ENCODE measurements at regions not wholly inside any gene's neighbourhood (a gene's known extent, or its start where the extent isn't known, plus 50 kb on each side); places are given as distances from the start of the nearest gene placed in this dataset.
A peak's percentile ranks its signal among the peaks of the same experiment; 100 is the strongest.

DNA sequence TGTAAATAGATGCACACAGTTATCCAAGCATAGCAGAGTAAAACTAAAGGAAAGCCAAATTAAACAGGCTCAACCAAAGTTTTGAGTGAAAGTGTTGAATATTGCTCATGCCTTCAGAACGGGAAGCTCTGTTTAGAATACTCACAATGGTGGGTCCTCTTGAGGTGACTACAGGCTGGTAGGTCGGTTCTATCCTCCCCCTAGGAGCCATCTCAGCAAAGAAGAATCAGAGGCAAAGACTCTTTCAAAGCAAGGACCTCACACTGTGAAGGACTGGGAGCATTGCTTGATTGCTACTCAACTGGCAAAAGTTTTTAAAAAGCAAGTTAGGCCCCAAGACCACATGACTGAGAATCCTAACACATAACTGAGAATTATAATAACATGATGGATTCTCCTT, 88.4 kb upstream of the JAG1 start:
- Histone ChIP-seq H3K23me2 (ENCODE audit: low read depth, low read length) (no peaks in the 10 kb centered on the region; the same call in 1 of the 2 replicates), H3K4ac (replicated peaks; ENCODE audit: insufficient read length, low read depth, low read length) (no peak overlapping the region), H2BK5ac (ENCODE audit: low read depth, low read length) (no peak overlapping the region), H2BK12ac (ENCODE audit: low read depth, low read length) (no peak overlapping the region), H3K4me1 (replicated peaks in 1 of 4; ENCODE audit: control insufficient read depth in 3 of 4, insufficient read depth in 4 of 4, low read length in 3 of 4) (peaks cover 0 to 4% (median 0%) of the 10 kb centered on the region in 4 experiments; a peak in 3 of 7 replicates), H3K27ac (ENCODE audit: low read depth, low read length) (no peak overlapping the region), H3K27me3 (replicated peaks in 1 of 4; ENCODE audit: control insufficient read depth in 3 of 4, extremely low read depth in 1 of 4, insufficient read depth in 3 of 4, low read length in 3 of 4) (no peaks in the 10 kb centered on the region), H3K56ac (replicated peaks; ENCODE audit: insufficient read length, low read depth, low read length) (no peak overlapping the region), H3K9ac (replicated peaks in 1 of 4; ENCODE audit: extremely low read depth in 1 of 4, low read depth in 3 of 4, low read length in 3 of 4) (no peak overlapping the region), H3K9me3 (ENCODE audit: insufficient read depth in 2 of 2, low read depth in 1 of 2, low read length in 1 of 2) (no peaks in the 10 kb centered on the region), H2AK5ac (ENCODE audit: low read depth, low read length) (no peak overlapping the region), H3K79me2 (ENCODE audit: control insufficient read depth in 1 of 2, insufficient read depth in 2 of 2, low read length in 2 of 2) (no peaks in the 10 kb centered on the region), H2BK120ac (replicated peaks; ENCODE audit: low read depth, low read length) (no peak overlapping the region), H4K91ac (replicated peaks; ENCODE audit: insufficient read length, low read length) (no peak overlapping the region), H3K36me3 (ENCODE audit: control insufficient read depth in 2 of 4, insufficient read depth in 4 of 4, low read length in 3 of 4) (no peaks in the 10 kb centered on the region), H4K5ac (ENCODE audit: insufficient read length, low read depth, low read length) (no peak overlapping the region), H3K4me3 (ENCODE audit: extremely low read depth in 1 of 4, insufficient read depth in 2 of 4, low read depth in 3 of 4, low read length in 4 of 4) (no peak overlapping the region), H3K23ac (ENCODE audit: insufficient read length) (no peak overlapping the region), H3K79me1 (ENCODE audit: low read depth, low read length) (no peaks in the 10 kb centered on the region), H4K8ac (ENCODE audit: extremely low read depth, insufficient read depth, low read length) (no peak overlapping the region), H2BK20ac (ENCODE audit: low read length) (no peak overlapping the region), H3K18ac (ENCODE audit: extremely low read depth, low read length) (no peak overlapping the region), H2AFZ (ENCODE audit: low read length) (no peak overlapping the region; the same call in 1 of the 2 replicates), H3K4me2 (ENCODE audit: insufficient read depth in 1 of 2, low read depth in 2 of 2, low read length in 2 of 2) (no peak overlapping the region), H4K20me1 (replicated peaks in 1 of 2; ENCODE audit: control insufficient read depth in 1 of 2, insufficient read depth in 2 of 2, low read length in 2 of 2) (no peaks in the 10 kb centered on the region), H3K14ac (ENCODE audit: insufficient read length) (no peak overlapping the region), H2BK15ac (ENCODE audit: low read length) (no peak overlapping the region)
- 79% methylated on average over 2 of the region's 2 CpGs; no CpG with 5 or more reads in 1 of the 2 experiments for WGBS, 2 experiments (ENCODE audit: extremely low coverage in 1 of 2, insufficient coverage in 1 of 2, insufficient read length in 1 of 2, insufficient replicate concordance in 2 of 2, low coverage in 1 of 2, low lambda C conversion rate in 2 of 2, missing lambda C conversion rate in 1 of 2)
- CTCF ChIA-PET (ENCODE audit: partially characterized antibody): interaction anchor here (0.6 kb wide), 1 partner anchor 234 kb away, joined by 3 read pairs; no protein-coding TSS in a partner anchor
- TF ChIP-seq JUN (IDR thresholded peaks at IDR 0.05; ENCODE audit: low read depth, low read length): no peak
- TF ChIP-seq CBX8 (IDR thresholded peaks at IDR 0.05; ENCODE audit: borderline replicate concordance, low read depth, low read length): no peak
- no peak for TF ChIP-seq BACH1 (IDR thresholded peaks at IDR 0.05; ENCODE audit: low read length)
- TF ChIP-seq, protein P1, sequence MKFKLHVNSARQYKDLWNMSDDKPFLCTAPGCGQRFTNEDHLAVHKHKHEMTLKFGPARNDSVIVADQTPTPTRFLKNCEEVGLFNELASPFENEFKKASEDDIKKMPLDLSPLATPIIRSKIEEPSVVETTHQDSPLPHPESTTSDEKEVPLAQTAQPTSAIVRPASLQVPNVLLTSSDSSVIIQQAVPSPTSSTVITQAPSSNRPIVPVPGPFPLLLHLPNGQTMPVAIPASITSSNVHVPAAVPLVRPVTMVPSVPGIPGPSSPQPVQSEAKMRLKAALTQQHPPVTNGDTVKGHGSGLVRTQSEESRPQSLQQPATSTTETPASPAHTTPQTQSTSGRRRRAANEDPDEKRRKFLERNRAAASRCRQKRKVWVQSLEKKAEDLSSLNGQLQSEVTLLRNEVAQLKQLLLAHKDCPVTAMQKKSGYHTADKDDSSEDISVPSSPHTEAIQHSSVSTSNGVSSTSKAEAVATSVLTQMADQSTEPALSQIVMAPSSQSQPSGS (IDR thresholded peaks at IDR 0.05; ENCODE audit: low read length): no peak
- no peak for TF ChIP-seq POLR2A (IDR thresholded peaks at IDR 0.05; ENCODE audit: control extremely low read depth in 1 of 2, low read depth in 2 of 2, low read length in 2 of 2)
- no peak for TF ChIP-seq JUND (IDR thresholded peaks at IDR 0.05; ENCODE audit: low read length)
- no peak for TF ChIP-seq SP2 (IDR thresholded peaks at IDR 0.05; ENCODE audit: low read length)
- TF ChIP-seq SIRT6 (IDR thresholded peaks at IDR 0.05; ENCODE audit: low read length): no peak
- TF ChIP-seq BRCA1 (IDR thresholded peaks at IDR 0.05; ENCODE audit: low read depth, low read length): no peak
- POLR2A ChIA-PET (ENCODE audit: partially characterized antibody): no interaction called here
- FAIRE-seq (peak; percentile 62), DNase-seq (ENCODE audit: low read depth in 1 of 2, low spot score in 2 of 2) (no peak)

Measured in H1 (cell line).